ENCODE measurements at regions not wholly inside any gene's neighbourhood (a gene's known extent, or its start where the extent isn't known, plus 50 kb on each side); places are given as distances from the start of the nearest gene placed in this dataset.

DNA sequence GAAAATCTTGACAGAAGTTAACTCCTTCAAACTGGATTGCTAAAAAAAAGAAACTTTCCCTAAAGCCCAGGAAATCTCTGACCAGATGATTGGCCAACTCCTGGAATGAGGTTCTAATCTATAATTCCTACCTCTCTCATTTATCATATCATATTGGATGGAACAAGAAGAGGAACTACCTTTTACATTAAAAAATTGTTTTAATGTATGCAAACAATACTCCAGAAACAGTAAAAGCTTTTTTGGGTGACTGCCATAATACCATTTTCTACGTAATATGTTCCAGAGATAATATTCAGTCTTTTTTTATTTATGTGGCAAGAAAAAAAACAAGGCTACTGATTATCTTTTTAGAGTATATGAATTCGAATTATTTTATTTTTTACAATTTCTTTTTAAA lies 204.4 kb downstream of the TUSC7 start:
- TF ChIP-seq, protein P1, sequence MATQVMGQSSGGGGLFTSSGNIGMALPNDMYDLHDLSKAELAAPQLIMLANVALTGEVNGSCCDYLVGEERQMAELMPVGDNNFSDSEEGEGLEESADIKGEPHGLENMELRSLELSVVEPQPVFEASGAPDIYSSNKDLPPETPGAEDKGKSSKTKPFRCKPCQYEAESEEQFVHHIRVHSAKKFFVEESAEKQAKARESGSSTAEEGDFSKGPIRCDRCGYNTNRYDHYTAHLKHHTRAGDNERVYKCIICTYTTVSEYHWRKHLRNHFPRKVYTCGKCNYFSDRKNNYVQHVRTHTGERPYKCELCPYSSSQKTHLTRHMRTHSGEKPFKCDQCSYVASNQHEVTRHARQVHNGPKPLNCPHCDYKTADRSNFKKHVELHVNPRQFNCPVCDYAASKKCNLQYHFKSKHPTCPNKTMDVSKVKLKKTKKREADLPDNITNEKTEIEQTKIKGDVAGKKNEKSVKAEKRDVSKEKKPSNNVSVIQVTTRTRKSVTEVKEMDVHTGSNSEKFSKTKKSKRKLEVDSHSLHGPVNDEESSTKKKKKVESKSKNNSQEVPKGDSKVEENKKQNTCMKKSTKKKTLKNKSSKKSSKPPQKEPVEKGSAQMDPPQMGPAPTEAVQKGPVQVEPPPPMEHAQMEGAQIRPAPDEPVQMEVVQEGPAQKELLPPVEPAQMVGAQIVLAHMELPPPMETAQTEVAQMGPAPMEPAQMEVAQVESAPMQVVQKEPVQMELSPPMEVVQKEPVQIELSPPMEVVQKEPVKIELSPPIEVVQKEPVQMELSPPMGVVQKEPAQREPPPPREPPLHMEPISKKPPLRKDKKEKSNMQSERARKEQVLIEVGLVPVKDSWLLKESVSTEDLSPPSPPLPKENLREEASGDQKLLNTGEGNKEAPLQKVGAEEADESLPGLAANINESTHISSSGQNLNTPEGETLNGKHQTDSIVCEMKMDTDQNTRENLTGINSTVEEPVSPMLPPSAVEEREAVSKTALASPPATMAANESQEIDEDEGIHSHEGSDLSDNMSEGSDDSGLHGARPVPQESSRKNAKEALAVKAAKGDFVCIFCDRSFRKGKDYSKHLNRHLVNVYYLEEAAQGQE (IDR thresholded peaks at IDR 0.05; ENCODE audit: insufficient read depth in 1 of 2, low read depth in 2 of 2, low read length in 2 of 2) = no peak
- TF ChIP-seq POLR2AphosphoS5 (IDR thresholded peaks at IDR 0.05; ENCODE audit: low read depth, low read length) (no peak), TAF1 (IDR thresholded peaks at IDR 0.05; ENCODE audit: borderline replicate concordance, insufficient read depth, low read length) (no peak)

All from PFSK-1 (cell line).